OCI-LY1 (cell line): ENCODE measurements at regions not wholly inside any gene's neighbourhood (a gene's known extent, or its start where the extent isn't known, plus 50 kb on each side); places are given as distances from the start of the nearest gene placed in this dataset.

Experiments used
- EZH2 ChIP-seq: fragments of 200-600 bp; sonication (generic), shearing (Covaris generic); IDR thresholded peaks from 2 replicates; pipeline ENCODE4 v1.8.0; 2017; ENCODE audit warnings: borderline replicate concordance, mixed run types, mild to moderate bottlenecking, antibody characterized with exemption, low read length, moderate library complexity, mixed read lengths
- TF ChIP-seq, protein P1 (sequence below): fragments of 200-600 bp; sonication (generic), shearing (Covaris generic); IDR thresholded peaks from 2 replicates; pipeline ENCODE4 v1.5.1; 2017; ENCODE audit warnings: mild to moderate bottlenecking, antibody characterized with exemption, low read length, moderate library complexity, mixed read lengths

DNA sequence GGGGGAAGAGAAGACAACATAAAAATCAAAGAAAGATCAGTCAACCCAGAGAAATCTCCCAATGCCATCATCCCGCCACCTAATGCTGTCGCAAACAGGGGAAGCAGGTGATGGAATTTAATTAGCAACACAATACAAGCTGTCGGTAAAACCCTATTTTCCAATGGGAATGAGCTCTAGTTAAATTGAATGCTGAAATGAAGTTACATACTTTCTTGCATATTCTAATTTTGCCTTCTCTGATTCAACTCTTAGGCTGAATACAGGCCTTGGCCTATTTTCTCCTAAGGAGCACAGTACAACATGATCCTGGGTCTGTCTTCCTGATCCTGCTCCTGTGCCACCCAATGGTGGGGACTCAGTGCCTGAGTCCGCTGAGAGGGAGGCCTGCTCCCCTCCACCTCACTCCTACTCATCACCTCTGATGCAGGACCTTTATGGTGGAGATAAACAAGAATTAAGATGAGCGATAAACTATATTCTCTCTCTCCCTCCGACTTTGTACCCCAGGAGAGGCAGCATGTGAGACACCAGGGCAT is 238.8 kb downstream of the GXYLT1 start:
- TF ChIP-seq EZH2 = no peak
- TF ChIP-seq, protein P1, sequence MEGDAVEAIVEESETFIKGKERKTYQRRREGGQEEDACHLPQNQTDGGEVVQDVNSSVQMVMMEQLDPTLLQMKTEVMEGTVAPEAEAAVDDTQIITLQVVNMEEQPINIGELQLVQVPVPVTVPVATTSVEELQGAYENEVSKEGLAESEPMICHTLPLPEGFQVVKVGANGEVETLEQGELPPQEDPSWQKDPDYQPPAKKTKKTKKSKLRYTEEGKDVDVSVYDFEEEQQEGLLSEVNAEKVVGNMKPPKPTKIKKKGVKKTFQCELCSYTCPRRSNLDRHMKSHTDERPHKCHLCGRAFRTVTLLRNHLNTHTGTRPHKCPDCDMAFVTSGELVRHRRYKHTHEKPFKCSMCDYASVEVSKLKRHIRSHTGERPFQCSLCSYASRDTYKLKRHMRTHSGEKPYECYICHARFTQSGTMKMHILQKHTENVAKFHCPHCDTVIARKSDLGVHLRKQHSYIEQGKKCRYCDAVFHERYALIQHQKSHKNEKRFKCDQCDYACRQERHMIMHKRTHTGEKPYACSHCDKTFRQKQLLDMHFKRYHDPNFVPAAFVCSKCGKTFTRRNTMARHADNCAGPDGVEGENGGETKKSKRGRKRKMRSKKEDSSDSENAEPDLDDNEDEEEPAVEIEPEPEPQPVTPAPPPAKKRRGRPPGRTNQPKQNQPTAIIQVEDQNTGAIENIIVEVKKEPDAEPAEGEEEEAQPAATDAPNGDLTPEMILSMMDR = no peak
